ENCODE measurements at regions not wholly inside any gene's neighbourhood (a gene's known extent, or its start where the extent isn't known, plus 50 kb on each side); places are given as distances from the start of the nearest gene placed in this dataset.
A peak's percentile ranks its signal among the peaks of the same experiment; 100 is the strongest.
"Not testable (repeated sequence)": the region's sequence is repeated elsewhere in the genome, so short reads cannot be mapped to it uniquely, and the experiment has no call there.

- DNase-seq (ENCODE audit: low spot score) = no peak
These were observed 322.0 kb upstream of the FKBP1C start for GRCh38 chr6:62889240-62889639.

GRCh38 chr6:62891065-62891647 lies 320.1 kb upstream of the FKBP1C start:
- peak; percentile 2 for DNase-seq (ENCODE audit: low spot score)

GRCh38 chr6:62894114-62894513 lies 317.2 kb upstream of the FKBP1C start:
- no peak for DNase-seq (ENCODE audit: low spot score)

GRCh38 chr6:62903266-62903665 lies 308.0 kb upstream of the FKBP1C start:
- DNase-seq (ENCODE audit: low spot score) = no peak

GRCh38 chr6:62904687-62905086 lies 306.6 kb upstream of the FKBP1C start:
- DNase-seq (ENCODE audit: low spot score) = no peak

- no peak for DNase-seq (ENCODE audit: low spot score)
These were observed 296.7 kb upstream of the FKBP1C start for GRCh38 chr6:62914530-62914929.

GRCh38 chr6:62923728-62924127 lies 287.5 kb upstream of the FKBP1C start:
- no peak for DNase-seq (ENCODE audit: low spot score)

GRCh38 chr6:62940848-62941247 lies 270.4 kb upstream of the FKBP1C start:
- DNase-seq (ENCODE audit: low spot score) = no peak

GRCh38 chr6:62942000-62942399 lies 269.3 kb upstream of the FKBP1C start:
- no peak for DNase-seq (ENCODE audit: low spot score)

- DNase-seq (ENCODE audit: low spot score) = no peak
These were observed 242.4 kb upstream of the FKBP1C start for GRCh38 chr6:62968834-62969233.

- no peak for DNase-seq (ENCODE audit: low spot score)
These were observed 239.2 kb upstream of the FKBP1C start for GRCh38 chr6:62971976-62972658.

- no peak for DNase-seq (ENCODE audit: low spot score)
These were observed 236.8 kb upstream of the FKBP1C start for GRCh38 chr6:62974452-62974851.

- no peak for DNase-seq (ENCODE audit: low spot score)
These were observed 234.7 kb upstream of the FKBP1C start for GRCh38 chr6:62976566-62976965.

GRCh38 chr6:62978920-62979319 lies 232.3 kb upstream of the FKBP1C start:
- DNase-seq (ENCODE audit: low spot score) = no peak

- DNase-seq (ENCODE audit: low spot score) = no peak
These were observed 231.2 kb upstream of the FKBP1C start for GRCh38 chr6:62980093-62980492.

GRCh38 chr6:62980724-62981123 lies 230.5 kb upstream of the FKBP1C start:
- no peak for DNase-seq (ENCODE audit: low spot score)

GRCh38 chr6:62982951-62983350 lies 228.3 kb upstream of the FKBP1C start:
- no peak for DNase-seq (ENCODE audit: low spot score)

- DNase-seq (ENCODE audit: low spot score) = not testable (repeated sequence)
These were observed 219.6 kb upstream of the FKBP1C start for GRCh38 chr6:62991696-62992095.

- DNase-seq (ENCODE audit: low spot score) = no peak
These were observed 217.3 kb upstream of the FKBP1C start for GRCh38 chr6:62993951-62994350.

GRCh38 chr6:62998022-62998421 lies 213.2 kb upstream of the FKBP1C start:
- DNase-seq (ENCODE audit: low spot score) = no peak

GRCh38 chr6:62999242-62999641 lies 212.0 kb upstream of the FKBP1C start:
- DNase-seq (ENCODE audit: low spot score) = not testable (repeated sequence)

- no peak for DNase-seq (ENCODE audit: low spot score)
These were observed 211.5 kb upstream of the FKBP1C start for GRCh38 chr6:62999796-63000195.

- DNase-seq (ENCODE audit: low spot score) = not testable (repeated sequence)
These were observed 205.3 kb upstream of the FKBP1C start for GRCh38 chr6:63006018-63006417.

- not testable (repeated sequence) for DNase-seq (ENCODE audit: low spot score)
These were observed 200.3 kb upstream of the FKBP1C start for GRCh38 chr6:63010962-63011361.

All from Ammon's horn (tissue), 1 donor.